HG03139 (cell line): ENCODE measurements at regions not wholly inside any gene's neighbourhood (a gene's known extent, or its start where the extent isn't known, plus 50 kb on each side); places are given as distances from the start of the nearest gene placed in this dataset.
"Not testable (repeated sequence)": the region's sequence is repeated elsewhere in the genome, so short reads cannot be mapped to it uniquely, and the experiment has no call there.

Source experiments
- ATAC-seq: cut with Tn5 transposase; IDR thresholded peaks from one replicate; pipeline ENCODE4 v1.9.1; 2021; ENCODE audit not compliant: unreplicated experiment

DNA sequence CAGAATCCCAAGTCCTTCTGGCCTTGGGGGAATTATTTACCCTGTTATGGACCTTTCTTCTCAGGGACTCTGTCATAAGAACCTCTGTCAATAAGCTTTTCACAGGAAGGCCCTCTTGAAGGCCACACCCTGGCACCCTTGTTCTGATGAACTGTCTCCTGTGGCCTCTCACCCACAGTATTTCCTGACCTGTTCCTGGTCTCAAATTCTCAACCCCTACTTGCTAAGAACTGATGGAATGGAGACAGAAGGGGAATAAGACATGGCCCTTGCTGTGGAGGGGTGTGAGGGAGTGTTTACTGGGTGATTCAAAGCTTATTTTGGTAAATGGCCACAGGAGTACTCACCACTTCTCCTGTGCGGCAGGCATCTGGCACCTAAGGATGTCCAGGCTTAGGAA is 1082.9 kb downstream of the BCL11B start:
- ATAC-seq = no peak

DNA sequence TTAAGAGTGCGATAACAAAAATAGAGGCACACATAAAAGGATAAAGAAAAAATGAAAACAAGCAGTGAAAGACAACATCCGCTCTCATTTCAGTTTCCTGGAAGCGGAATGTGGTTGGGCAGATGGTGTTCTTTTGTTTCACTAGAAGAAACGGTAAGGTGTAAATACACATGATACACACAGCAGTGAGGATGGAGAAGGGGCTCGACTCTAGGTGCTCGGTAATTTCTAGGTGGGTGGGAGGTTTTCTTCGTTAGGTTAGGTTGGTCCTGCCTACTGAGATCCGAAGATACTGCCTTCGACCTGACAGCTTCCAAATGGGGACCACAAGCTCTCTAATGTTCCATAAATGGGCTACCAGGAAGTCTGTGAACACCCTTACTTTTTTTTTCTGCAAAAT is 1082.5 kb downstream of the BCL11B start:
- ATAC-seq = no peak

DNA sequence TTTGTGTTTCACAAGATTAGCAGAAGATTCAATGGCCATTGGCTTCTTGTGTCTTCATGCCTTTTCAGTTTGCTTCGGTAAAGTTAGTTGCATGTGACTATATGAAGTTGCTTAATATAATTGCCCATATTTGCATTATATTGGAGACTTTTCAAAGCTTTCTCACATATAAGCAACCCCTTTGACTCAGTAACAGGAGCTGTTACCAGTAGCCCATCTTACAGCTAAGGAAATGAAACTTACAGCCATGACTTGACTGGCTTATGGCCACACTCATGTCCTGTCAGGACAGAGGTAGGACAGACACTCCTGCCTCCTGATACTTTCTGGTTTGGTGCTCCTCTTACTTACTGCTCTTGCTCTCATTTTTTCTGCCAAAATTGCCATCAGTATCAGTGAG is 1082.1 kb downstream of the BCL11B start:
- no peak for ATAC-seq

DNA sequence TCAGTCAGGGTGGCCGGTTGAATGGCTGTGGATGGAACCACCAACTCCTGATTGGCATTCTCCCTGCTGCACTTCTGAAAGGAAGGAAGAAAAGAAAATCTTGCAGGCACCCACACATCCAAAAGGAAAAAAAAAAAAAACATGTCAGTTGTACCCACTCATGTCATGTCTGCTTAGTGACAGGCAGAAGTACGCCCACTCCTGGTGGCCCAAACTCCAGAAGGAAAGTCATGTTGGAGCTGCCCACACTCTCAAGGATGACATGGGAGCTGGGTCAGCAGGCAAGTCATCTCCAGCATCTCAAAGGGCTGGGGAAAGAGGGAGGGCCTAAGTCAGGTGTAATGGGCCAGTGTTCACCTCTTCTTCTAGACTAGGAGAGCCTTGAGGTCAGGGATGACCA is 1079.1 kb downstream of the BCL11B start:
- ATAC-seq = no peak

DNA sequence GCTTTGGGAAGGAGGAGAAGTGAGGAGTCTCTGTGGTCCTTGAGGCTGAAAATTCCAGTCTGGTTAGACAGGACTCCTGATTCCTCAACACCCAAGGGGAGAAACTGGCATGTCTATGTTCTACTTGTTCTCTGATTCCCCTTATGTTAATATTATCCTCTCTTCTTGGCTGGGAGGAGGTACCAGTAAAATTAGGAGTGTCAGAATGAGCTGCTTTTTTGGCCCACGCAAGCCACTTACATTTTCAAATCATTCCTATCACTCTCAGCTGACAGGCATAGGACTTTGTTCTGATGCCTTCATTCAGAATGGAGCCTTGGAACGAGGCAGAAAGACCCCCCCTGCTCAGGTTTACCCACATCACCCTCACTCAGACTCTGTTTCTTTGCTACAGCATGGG is 1077.2 kb downstream of the BCL11B start:
- ATAC-seq = no peak

DNA sequence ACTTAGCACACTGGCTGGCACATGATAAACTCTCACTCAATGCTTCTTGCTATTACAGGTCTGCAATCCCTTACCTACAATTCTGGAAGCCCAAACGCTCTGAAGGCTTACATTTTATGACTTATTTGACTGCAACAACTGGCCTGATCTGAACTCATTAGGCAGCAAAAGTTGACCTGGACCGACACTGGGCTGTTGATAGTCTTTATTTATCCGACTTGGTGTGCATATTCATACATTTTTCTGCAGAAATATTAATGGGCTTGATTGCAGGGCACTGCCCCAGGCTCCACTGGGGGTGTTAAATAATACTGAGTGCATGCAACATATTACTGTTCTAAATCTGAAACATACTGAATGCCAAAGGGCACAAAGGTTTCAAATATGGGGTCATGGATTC is 1076.7 kb downstream of the BCL11B start:
- ATAC-seq = no peak

DNA sequence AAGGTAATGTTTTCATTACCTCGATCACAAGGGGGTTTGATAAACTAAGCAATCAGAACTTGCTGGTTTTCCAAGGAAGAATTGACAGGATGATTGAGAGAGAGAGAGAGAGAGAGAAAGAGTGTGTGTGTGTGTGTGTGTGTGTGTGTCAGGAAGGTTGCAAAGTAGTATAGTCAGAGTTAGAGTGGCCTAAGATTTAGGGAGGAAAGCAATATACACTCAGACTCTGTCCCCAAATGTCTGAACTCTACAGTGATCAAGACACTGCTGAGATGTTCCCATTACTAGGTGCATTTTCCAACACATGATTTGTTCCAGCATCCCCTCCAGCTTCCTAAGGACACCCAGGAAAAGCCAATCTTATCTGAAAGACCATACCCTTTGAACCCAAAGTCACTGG is 1074.1 kb downstream of the BCL11B start:
- no peak for ATAC-seq

DNA sequence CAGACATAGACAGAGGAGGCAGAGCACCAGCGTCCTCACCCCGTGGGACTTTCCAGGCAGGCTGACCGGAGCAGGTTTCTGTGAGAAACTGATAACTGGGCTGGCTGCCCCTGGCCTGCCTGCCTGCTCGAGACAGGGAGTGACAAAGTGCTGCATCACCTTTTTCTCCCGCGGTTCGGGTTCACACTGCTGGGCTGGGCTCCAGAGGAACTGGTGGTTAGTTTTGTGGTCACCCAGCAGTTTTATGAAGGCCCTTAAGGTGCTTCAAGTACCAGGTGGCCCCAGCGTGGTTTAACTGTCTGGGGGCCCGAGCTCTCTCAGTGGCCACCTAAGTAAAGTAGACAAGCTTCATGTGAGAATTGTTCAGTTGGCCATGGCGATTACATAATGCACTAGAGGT is 1073.6 kb downstream of the BCL11B start:
- ATAC-seq = no peak

DNA sequence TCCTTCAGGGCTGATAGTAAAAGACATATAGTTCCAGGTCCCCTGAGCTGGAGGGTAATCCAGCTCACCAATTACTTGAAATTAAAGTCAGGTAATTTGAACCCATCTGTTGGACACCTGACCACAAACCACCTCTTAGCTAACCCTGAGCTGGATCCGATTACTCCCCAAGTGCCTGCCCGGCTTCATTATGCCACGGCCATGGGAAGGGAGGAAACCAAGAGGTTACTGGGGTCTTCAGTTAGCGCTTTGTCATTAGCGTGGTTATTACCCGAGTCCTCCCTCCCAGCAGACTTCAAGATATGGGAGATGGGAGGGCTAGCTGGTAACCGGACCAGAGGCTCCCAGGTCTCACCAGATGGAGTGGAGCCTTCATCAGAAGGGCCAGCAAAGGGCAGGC is 1071.4 kb downstream of the BCL11B start:
- no peak for ATAC-seq

DNA sequence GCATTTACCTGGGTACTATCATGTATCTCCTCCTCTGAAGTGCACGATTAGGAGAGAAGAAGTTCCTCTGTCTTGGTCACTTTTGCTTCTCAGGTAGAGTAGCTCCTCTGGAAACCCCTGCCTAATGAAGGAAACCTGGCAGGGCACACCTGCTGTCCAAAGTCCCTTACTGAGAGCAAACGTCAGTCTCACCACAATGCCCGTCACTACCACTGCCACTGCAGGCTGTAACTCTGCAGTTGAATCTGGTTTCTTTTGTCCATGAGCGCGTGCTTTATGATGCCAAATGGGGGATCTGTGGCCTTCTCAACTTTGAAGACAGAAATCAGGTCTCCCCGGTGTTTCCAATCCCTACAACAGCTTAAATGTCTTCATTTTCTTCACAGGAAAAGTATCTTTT is 1068.6 kb downstream of the BCL11B start:
- ATAC-seq = no peak

DNA sequence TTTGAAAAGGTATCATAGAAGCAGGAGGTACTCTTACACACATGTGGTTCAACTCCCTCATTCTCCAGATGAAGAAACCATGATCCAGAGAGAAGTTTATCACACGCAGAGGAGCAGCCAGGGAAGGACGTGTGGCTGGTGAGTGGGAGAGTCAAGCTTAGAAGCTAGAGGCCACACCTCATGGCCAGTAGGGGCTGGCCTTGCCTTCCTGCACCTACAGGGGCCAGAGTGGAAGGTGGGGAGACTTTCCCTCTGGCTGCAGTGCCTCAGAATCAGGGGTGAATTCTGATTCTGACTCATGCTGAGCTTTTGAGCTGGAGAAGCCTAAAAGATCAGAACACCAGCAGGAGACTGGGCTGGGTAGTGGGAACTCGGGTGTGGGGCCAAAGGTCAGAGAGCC is 1067.9 kb downstream of the BCL11B start:
- ATAC-seq = no peak

DNA sequence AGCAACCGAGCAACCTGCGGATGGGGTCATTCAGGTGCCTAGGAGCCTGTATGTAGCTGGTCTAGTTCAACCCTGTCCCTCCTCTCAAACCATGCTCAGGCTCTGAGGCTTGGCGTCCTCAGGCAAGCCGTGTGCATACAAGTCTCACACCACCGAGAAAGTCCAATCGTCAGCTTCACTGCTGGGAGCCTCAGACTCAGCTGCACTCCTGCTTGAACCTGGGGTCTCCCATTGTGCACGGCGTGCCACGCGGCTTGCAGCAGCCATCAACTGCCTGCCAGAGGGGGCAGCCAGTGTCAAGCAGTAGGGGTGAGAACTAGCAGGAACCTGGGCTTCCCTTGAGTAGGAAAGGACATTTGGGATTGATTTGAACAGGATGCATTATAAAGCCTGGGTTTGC is 1064.6 kb downstream of the BCL11B start:
- no peak for ATAC-seq

DNA sequence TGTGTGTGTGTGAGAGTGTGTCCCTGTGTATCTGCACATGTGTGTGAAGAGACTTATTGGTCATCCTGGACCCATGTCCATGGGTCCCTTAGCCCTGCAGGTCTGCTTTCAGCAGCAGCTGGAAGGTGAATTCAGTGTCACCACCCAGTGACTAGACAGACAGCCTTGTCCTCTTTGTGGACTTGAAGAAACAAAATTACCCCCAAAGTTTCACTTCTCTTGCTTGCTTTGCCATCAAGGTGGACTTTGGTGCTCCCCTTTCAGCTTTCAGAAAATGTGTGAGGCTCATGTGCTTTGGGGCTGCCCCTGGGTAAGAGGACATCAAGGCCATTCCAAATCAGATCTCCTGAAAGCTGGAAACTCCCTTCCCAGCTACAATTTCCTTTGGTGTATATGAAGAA is 1063.8 kb downstream of the BCL11B start:
- no peak for ATAC-seq

DNA sequence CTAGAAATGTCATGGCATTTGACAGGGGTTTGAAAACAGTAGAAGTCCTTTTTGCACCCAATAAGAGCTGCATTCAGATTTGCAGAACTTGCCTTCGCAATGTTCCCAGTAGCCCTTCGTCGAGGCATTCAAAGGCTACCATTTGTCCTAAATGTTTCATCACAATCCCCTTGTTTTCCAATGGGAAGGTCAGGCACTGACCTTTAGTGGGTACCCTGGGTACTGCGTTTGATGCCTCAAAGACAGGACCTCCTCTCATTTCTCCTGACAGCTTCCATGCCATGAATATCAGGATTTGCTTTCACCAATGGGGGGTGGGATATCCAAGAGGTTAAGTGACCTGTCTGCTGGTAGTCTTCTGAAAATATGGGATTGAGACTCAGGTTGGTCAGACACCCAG is 1063.1 kb downstream of the BCL11B start:
- no peak for ATAC-seq

DNA sequence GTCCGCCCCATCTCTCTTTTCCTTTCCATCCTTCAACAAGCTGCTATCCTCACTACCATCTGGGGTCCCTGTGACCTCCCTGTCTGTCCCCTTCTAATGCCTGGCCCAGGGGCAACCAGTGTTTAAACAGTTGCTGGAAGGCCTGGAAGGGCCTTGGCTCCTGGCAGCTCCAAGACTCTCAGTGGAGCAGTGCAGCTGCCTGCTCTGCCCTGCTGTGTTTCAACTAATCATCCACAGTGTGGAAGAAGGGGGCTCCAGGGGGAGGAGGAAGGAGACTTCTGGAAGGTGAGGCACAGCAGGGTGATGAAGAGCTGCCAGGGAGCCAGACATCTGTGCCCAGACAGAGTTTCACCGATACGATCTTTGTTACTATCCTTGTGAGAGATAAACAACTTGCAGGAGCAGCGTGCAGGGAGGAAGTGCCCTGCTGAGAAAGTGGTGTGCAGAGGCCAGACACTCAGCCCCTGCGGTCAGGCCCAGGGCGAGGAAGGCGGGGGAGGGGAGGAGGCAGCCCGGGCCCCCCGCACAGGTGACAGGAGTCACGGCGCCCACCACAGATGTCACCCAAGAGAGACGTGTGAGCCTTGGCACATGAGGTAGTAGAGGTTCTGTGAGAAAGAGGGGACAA is 1061.8 kb downstream of the BCL11B start:
- no peak for ATAC-seq

DNA sequence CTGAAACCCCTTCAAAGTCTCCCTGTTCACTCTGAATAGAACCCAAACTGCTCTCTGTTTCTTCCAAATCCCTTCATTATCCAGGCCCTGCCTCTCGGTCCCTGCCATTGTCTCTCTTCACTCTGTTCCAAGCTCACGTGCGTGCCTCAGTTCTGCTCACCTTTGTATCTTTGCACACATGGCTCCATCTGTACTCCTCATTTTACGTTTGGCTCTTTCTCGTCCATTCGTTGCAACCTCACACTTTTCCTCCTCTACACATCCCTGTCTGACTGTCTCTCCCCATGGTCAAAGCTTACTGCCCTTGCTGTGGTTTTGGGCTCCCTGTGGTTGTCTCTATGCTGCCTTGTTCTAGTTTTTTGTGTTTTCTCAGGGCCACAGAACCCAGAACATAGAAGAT is 1054.5 kb downstream of the BCL11B start:
- no peak for ATAC-seq

DNA sequence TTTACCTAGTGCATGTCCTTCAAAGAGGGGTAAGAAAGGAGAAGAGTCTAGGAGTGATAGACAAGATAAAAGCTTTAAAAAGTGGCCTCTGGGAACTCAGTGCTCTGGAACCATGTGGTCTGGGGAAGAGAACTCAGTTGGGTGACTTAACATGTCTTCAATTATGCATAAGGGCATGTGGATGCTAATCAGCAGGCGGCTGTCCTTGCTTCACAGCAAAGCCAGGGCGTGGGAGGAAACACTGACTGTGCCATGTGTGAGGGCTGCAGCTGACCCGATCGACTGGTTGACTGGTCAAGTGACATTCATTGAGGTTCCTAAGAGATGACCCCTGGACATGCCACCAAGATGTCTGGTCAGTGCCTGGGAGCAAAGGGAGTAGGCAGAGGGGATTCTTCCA is 1053.8 kb downstream of the BCL11B start:
- ATAC-seq = no peak

DNA sequence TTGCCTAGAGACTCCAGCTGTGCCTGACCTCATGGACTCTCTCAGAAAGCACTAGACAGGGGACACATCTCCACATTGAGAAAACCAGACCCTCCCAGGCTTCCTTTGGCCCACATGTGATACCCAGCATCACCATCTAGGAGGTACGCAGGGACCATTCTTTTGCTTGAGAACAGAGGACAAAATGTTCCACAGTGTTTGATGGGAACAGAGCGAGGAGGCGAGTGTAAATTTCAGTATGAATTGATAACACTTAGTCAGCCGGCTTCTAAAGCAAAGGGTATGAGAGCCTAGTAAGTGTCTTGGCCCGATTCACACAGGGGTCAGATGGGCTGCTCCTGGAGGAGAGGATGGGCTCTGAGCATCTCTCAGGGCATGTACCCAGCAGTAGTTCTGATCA is 1052.4 kb downstream of the BCL11B start:
- no peak for ATAC-seq

DNA sequence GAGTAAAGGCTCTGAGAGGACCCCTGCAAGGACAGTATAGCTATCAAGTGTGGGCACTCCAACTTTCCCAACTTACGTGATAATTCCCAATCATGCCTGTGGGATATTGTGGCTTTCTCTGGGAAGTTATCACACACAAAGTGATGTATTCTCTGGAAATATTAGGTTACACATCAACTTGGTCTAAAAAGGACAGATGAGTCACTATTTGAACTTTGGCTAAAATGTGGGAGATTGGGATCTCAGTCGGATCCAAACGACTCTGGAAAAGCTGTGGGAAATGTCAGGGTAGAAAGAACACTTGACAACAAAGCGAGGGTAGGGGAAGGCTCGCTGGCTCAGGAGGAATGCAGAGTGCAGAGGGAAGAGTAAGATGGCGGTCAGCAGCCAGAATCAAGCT is 1048.9 kb downstream of the BCL11B start:
- ATAC-seq = no peak

DNA sequence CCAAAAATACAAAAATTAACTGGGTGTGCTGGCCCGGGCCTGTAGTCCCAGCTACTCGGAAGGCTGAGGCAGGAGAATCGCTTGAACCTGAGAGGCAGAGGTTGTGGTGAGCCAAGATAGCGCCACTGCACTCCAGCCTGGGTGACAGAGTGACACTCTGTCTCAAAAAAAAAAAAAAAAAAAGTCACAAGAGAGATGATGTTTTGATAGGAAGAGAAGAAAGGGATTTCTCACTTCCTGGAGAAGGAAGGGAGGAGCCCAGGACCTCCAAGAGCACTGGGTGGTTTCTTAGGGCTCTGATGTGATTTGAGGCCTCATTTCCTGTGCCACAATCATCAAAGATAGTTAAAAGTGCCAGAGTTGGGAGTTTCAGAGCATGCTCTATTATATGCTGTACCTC is 1048.3 kb downstream of the BCL11B start:
- ATAC-seq = not testable (repeated sequence)

DNA sequence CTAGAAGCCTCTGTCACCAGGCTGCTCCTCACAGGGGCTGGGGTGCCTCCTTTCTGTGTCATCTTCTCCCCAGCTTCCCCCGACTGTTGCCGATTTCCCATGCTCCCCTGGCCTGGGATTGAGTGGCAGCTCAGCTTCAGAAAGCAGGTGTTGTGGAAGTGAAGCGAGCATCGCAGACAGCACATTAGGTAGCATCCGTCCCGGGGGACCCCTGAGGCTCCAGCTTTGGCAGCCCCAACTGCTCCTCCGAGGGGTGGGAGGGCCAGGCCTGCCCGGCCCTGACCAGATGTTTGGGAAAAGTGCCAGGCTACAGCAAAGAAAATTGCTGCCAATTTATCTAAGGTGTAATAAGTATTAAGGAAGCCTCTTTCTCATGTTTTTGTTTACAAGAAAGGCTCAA is 1045.6 kb downstream of the BCL11B start:
- ATAC-seq = no peak

DNA sequence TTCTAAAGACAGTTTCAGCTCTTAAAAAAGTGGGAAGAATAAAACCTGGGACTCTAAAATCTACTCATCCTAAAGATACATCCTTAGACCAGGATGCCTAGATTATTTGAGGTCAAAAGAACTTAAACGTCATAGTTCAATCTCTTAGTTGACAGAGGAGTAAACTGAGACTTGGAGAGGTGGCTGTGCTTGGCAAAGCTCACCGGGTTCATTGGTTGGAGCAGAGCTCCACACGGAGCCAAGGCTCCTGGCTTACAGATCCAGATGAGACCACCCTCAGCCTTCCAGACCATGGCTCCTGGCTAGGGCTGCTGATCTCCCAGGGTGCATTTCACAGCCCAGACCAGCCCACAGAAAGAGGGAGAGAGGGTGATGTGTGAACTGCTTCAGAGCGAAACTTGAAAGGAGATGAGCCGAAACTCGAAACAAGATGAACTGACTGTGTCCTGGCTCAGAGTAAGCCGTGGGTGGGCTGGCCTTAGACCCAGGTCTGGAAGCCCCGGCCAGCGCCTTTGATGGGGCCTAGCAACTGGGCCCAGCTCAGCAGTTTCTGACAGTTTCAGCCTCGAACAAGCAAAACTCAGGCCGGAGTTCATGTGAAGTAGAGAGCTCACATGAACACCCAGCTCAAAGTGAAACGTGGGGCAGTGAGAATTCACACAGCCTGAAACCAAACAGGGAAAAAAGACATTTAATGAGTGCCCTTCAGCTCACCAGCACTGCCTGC is 1044.8 kb downstream of the BCL11B start:
- no peak for ATAC-seq

DNA sequence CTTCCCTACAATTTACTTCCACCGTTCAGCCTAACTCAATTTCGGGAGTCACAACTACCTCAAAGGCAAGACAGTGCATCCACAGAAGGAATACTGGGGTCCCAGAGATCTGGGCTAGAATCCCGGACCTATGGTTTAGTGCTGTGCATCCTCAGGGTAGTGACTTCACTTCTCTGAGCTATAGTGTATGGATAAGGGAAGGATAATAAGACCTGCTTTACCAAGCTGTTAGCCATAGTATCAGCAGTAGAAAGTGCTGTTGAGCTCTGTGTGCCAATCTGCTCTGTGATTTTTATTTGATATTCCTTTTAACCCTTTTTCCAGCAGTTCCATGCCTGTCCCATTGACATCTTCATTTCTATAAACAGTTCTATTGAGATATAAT is 1044.3 kb downstream of the BCL11B start:
- ATAC-seq = no peak
